ENCODE measurements at regions not wholly inside any gene's neighbourhood (a gene's known extent, or its start where the extent isn't known, plus 50 kb on each side); places are given as distances from the start of the nearest gene placed in this dataset.
"Not testable (repeated sequence)": the region's sequence is repeated elsewhere in the genome, so short reads cannot be mapped to it uniquely, and the experiment has no call there.

DNA sequence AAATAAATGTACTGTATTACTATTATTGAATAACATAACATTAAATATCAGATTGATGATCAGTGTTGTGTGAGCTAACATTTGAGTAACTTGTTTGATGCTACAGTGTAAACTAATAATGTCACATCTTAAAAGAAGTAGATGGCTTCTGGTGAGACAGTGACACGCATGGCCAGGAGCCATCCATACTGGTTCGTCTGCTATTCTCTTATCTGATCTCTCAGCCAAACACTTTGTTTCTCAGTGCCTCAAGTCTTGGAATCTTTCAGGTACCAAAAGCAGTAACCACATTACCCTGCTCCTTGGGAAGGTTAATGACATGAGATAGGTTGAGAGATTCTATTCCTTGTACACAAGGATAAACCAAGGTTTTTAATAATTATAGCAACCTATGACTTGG is 198.1 kb upstream of the IGFBP7 start:
- Mint-ChIP-seq H3K36me3 (ENCODE audit: low read depth) (no peaks in the 10 kb centered on the region), H3K4me3 (no peak overlapping the region), H3K27me3 (ENCODE audit: low read depth, poor library complexity) (peaks cover 7% of the 10 kb centered on the region), H3K9me3 (peaks cover 6% of the 10 kb centered on the region), H3K4me1 (peaks cover 28% of the 10 kb centered on the region), H3K27ac (no peak overlapping the region)
- TF ChIP-seq, protein P1, sequence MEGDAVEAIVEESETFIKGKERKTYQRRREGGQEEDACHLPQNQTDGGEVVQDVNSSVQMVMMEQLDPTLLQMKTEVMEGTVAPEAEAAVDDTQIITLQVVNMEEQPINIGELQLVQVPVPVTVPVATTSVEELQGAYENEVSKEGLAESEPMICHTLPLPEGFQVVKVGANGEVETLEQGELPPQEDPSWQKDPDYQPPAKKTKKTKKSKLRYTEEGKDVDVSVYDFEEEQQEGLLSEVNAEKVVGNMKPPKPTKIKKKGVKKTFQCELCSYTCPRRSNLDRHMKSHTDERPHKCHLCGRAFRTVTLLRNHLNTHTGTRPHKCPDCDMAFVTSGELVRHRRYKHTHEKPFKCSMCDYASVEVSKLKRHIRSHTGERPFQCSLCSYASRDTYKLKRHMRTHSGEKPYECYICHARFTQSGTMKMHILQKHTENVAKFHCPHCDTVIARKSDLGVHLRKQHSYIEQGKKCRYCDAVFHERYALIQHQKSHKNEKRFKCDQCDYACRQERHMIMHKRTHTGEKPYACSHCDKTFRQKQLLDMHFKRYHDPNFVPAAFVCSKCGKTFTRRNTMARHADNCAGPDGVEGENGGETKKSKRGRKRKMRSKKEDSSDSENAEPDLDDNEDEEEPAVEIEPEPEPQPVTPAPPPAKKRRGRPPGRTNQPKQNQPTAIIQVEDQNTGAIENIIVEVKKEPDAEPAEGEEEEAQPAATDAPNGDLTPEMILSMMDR (IDR thresholded peaks at IDR 0.05) = no peak
- DNase-seq = no peak

DNA sequence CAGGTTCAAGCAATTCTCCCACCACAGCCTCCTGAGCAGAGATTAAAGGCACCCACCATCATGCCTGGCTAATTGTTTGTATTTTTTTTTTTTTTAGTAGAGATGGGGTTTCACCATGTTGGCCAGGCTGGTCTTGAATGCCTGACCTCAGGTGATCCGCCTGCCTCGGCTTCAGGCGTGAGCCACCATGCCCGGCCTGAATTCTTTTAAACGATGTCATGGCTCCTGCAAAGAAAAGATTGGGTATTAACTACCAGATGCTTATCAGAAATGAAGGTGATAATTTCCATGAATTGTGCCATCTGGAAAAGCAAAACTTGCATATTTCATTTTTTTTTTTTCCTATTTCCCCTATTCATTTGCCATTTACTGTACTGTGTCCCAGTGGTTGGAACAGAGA is 195.7 kb upstream of the IGFBP7 start:
- Mint-ChIP-seq H3K27me3 (ENCODE audit: low read depth, poor library complexity) (no peaks in the 10 kb centered on the region), H3K9me3 (peaks cover 30% of the 10 kb centered on the region), H3K4me3 (no peak overlapping the region), H3K36me3 (ENCODE audit: low read depth) (peaks cover 6% of the 10 kb centered on the region), H3K27ac (no peak overlapping the region), H3K4me1 (peaks cover 27% of the 10 kb centered on the region)
- no peak for DNase-seq
- TF ChIP-seq, protein P1 (IDR thresholded peaks at IDR 0.05) = no peak

DNA sequence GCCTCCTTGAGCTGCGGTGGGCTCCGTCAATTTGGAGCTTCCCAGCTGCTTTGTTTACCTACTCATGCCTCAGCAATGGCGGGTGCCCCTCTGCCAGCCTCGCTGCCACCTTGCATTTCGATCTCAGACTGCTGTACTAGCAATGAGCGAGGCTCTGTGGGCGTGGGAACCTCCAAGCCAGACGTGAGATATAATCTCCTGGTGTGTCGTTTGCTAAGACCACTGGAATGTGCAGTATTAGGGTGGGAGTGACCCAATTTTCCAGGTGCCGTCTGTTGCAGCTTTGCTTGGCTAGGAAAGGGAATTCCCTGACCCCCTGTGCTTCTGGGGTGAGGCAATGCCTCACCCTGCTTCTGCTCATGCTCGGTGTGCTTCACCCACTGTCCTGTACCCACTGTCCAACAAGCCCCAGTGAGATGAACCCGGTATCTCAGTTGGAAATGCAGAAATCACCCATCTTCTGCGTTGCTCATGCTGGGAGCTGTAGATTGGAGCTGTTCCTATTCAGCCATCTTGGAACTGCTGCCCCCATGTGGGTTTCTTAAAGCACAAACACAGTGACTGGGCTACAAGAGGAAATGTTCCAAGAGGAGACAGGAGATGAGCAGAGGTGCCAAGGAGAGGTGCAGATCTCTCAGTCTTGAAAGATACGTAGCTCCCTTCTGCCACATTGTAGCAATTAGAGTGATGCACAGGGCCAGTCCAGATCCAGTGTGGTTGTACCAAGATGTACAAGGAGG is 193.0 kb upstream of the IGFBP7 start:
- H3K4me1 Mint-ChIP-seq = peaks cover 23% of the 10 kb centered on the region
- H3K4me3 Mint-ChIP-seq = no peak overlapping the region
- H3K27me3 Mint-ChIP-seq (ENCODE audit: low read depth, poor library complexity) = no peaks in the 10 kb centered on the region
- H3K9me3 Mint-ChIP-seq = peaks cover 50% of the 10 kb centered on the region
- no peak for DNase-seq
- no peak overlapping the region for H3K27ac Mint-ChIP-seq
- TF ChIP-seq, protein P1 (IDR thresholded peaks at IDR 0.05) = no peak
- H3K36me3 Mint-ChIP-seq (ENCODE audit: low read depth) = peaks cover 6% of the 10 kb centered on the region

DNA sequence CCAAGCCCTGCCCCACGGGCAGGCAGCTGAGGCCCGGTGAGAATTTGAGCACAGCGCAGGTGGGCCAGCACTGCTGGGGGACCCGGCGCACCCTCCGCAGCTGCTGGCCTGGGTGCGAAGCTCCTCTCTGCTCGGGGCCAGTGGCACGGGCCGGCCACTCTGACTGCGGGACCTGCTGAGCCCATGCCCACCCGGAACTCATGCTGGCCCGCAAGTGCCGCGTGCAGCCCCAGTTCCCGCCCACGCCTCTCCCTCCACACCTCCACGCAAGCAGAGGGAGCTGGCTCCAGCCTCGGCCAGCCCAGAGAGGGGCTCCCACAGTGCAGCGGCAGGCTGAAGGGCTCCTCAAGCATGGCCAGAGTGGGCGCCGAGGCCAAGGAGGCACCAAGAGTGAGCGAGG is 190.1 kb upstream of the IGFBP7 start:
- H3K27me3 Mint-ChIP-seq (ENCODE audit: low read depth, poor library complexity); DNase-seq; H3K27ac Mint-ChIP-seq; H3K4me1 Mint-ChIP-seq; H3K36me3 Mint-ChIP-seq (ENCODE audit: low read depth); H3K4me3 Mint-ChIP-seq: not testable (repeated sequence)
- H3K9me3 Mint-ChIP-seq = peaks cover 47% of the 10 kb centered on the region

DNA sequence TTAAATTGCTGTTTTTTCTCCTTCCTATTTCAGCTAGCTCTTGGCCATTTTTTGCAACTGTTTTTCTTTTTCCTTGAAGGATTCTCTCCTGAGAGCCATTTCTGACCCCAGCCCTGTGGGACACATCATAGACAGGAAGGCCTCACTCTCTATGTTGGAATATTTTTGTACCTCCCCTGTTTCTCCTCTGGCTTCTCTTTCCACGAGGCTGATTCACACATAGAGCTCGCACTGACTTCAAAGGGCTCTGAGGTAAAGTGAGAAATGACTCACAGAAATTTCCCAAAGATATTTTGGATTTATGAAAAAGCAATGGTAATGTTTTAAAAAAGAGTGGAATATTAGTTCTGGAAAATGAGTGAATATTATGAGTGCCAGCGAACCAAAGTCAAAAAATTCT is 181.7 kb upstream of the IGFBP7 start:
- peaks cover 6% of the 10 kb centered on the region for H3K27me3 Mint-ChIP-seq (ENCODE audit: low read depth, poor library complexity)
- H3K4me1 Mint-ChIP-seq = peaks cover 4% of the 10 kb centered on the region
- DNase-seq = no peak
- H3K4me3 Mint-ChIP-seq = no peak overlapping the region
- H3K36me3 Mint-ChIP-seq (ENCODE audit: low read depth) = no peaks in the 10 kb centered on the region
- no peak overlapping the region for H3K27ac Mint-ChIP-seq
- peaks cover 11% of the 10 kb centered on the region for H3K9me3 Mint-ChIP-seq
- TF ChIP-seq, protein P1 (IDR thresholded peaks at IDR 0.05) = no peak

DNA sequence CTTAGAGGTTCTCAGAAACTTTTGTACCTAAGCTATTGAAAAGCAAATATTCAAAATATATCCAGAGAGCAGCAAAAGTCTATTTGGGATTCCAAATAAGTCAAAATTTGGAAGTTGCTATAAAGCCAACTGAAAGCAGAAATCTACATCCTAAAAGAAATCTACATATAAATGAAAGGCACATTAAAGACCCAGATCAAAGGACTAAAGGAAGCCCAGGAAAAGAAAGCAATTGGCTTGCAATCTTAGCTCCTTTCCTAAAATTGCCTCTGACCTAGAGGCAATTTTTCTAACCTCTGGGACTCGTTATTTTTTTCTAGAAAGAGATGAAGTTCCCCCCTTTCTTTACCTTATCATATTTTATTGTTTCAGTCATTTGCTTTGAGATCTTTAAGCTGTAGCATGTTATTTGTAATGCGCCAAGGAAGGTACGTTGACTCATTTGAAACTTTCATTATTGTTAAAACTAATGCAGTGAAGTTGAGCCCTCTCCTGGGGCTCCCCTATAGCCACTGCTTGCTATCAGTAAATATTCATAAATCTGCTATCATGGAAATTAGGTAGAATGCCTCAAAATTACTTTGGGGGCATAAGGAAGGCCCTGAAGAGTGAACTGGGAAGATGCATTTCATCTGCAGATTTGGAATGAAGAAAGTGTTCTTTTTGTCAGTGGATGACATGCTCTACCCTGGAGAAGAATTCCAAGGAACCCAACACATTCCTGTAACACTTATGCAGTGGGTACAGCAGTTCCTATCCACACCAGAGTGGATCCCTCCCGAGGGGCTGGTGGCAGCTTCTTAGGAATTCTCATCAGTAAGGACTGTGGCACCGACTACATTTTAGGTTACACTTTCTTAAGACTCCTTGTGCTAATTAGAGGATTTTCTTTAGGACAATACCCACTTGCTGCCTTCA is 177.8 kb upstream of the IGFBP7 start:
- H3K27ac Mint-ChIP-seq = no peak overlapping the region
- H3K4me1 Mint-ChIP-seq = peaks cover 8% of the 10 kb centered on the region
- no peaks in the 10 kb centered on the region for H3K36me3 Mint-ChIP-seq (ENCODE audit: low read depth)
- DNase-seq = no peak
- TF ChIP-seq, protein P1 (IDR thresholded peaks at IDR 0.05) = no peak
- peaks cover 7% of the 10 kb centered on the region for H3K9me3 Mint-ChIP-seq
- no peak overlapping the region for H3K4me3 Mint-ChIP-seq
- no peaks in the 10 kb centered on the region for H3K27me3 Mint-ChIP-seq (ENCODE audit: low read depth, poor library complexity)
